ENCODE measurements at regions not wholly inside any gene's neighbourhood (a gene's known extent, or its start where the extent isn't known, plus 50 kb on each side); places are given as distances from the start of the nearest gene placed in this dataset.
A peak's percentile ranks its signal among the peaks of the same experiment; 100 is the strongest.
"Not testable (repeated sequence)": the region's sequence is repeated elsewhere in the genome, so short reads cannot be mapped to it uniquely, and the experiment has no call there.

DNA sequence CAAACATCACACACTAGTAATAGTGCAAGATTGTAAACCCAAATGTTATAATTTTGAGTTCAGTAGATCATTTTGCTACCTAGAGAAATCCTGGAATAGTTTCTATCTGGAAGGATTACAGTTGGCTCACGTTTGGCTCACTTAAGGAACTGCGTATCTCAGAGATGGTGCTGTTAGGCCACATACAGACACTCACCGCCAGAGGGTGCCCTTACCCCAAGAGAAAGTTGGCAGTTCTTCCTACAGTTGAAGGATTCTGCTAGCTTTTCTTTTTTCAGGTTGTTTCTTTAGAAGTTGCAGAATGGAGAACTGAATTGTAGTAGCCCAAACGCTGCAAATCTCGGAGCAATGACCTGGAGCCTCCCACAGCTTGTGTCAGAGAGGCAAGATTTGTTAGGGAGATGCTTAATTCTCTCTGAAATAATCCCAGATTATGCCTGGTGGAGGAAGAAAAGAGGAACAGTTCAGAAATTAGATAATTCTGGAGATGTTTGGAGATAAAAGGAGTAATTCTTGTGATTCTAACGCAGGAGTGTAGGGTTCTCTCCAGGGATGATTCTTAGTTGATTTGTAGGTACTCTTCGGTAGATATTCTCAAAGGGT is 87.9 kb upstream of the PAPPA2 start:
- Histone ChIP-seq H3K27me3 (ENCODE audit: low read depth) (no peaks in the 10 kb centered on the region), H3K27ac (replicated peaks) (no peak overlapping the region), H3K4me3 (no peak overlapping the region), H3K4me1 (peaks cover 3% of the 10 kb centered on the region), H3K36me3 (no peaks in the 10 kb centered on the region), H3K9me3 (replicated peaks) (no peaks in the 10 kb centered on the region)
- TF ChIP-seq, protein P1, sequence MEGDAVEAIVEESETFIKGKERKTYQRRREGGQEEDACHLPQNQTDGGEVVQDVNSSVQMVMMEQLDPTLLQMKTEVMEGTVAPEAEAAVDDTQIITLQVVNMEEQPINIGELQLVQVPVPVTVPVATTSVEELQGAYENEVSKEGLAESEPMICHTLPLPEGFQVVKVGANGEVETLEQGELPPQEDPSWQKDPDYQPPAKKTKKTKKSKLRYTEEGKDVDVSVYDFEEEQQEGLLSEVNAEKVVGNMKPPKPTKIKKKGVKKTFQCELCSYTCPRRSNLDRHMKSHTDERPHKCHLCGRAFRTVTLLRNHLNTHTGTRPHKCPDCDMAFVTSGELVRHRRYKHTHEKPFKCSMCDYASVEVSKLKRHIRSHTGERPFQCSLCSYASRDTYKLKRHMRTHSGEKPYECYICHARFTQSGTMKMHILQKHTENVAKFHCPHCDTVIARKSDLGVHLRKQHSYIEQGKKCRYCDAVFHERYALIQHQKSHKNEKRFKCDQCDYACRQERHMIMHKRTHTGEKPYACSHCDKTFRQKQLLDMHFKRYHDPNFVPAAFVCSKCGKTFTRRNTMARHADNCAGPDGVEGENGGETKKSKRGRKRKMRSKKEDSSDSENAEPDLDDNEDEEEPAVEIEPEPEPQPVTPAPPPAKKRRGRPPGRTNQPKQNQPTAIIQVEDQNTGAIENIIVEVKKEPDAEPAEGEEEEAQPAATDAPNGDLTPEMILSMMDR (IDR thresholded peaks at IDR 0.05; ENCODE audit: borderline replicate concordance), result peak; percentile 86
- DNase-seq, result peak; percentile 70
- intact Hi-C loops (cut with micrococcal nuclease), result loop anchor here (5.0 kb wide), 1 partner anchor 467 kb away; no protein-coding TSS in a partner anchor

DNA sequence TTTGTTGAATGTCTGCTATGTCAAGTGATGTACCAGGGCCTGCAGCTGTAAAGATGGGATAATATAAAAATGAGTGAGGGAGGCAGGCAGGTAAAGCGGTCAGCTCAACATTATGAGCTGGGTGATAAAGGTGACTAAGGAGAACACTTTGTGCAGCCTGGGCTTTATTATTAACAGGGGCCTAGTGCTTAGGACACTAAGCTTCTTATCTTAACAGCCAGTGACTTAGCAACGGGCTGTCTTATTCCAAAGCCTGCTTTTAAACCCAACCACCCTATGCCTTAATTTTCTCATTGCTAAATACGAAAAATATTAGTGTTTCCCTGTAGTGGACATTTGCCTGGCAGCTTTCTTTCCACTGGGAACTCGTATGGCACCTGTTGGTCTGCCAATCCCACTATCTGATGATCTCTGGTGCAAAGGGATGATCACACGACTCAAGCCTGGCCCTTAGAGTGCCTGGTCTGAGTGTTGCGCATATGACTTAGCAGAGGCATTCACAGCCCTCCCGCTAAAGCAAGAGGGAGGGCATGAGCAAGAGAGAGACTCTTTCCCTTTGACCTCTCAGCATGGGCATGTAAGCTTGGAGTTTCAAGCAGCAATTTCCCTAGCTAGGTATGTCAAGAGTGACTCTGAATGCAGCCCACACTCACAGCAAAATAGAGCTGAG is 98.6 kb upstream of the PAPPA2 start:
- no peaks in the 10 kb centered on the region for H3K36me3 ChIP-seq
- intact Hi-C loops (cut with micrococcal nuclease), result no loop called here

DNA sequence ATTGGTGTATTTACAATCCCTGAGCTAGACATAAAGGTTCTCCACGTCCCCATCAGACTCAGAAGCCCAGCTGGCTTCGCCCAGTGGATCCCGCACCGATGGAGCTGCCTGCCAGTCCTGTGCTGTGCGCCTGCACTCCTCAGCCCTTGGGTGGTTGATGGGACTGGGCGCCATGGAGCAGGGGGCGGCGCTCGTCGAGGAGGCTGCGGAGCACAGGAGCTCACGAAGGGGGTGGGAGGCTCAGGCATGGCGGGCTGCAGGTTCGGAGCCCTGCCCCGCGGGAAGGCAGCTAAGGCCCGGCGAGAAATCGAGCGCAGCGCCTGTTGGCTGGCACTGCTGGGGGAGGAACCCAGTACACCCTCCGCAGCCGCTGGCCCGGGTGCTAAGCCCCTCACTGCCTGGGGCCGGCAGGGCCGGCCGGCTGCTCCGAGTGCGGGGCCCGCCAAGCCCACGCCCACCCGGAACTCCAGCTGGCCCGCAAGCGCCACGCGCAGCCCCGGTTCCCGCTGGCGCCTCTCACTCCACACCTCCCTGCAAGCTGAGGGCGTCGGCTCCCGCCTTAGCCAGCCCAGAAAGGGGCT is 113.8 kb upstream of the PAPPA2 start:
- H3K4me3 ChIP-seq; H3K4me1 ChIP-seq; intact Hi-C loops (cut with micrococcal nuclease); H3K36me3 ChIP-seq; DNase-seq; H3K27ac ChIP-seq (replicated peaks); H3K27me3 ChIP-seq (ENCODE audit: low read depth): not testable (repeated sequence)
- H3K9me3 ChIP-seq (replicated peaks), result peaks cover 45% of the 10 kb centered on the region

More for the DNA sequence above, 98.6 kb upstream of the PAPPA2 start:
- H3K27ac ChIP-seq (replicated peaks), result no peak overlapping the region
- TF ChIP-seq, protein P1 (IDR thresholded peaks at IDR 0.05; ENCODE audit: borderline replicate concordance), result no peak
- peaks cover 4% of the 10 kb centered on the region for H3K27me3 ChIP-seq (ENCODE audit: low read depth)
- H3K9me3 ChIP-seq (replicated peaks), result peaks cover 5% of the 10 kb centered on the region
- H3K4me3 ChIP-seq, result no peak overlapping the region
- H3K4me1 ChIP-seq, result no peaks in the 10 kb centered on the region
- no peak for DNase-seq

DNA sequence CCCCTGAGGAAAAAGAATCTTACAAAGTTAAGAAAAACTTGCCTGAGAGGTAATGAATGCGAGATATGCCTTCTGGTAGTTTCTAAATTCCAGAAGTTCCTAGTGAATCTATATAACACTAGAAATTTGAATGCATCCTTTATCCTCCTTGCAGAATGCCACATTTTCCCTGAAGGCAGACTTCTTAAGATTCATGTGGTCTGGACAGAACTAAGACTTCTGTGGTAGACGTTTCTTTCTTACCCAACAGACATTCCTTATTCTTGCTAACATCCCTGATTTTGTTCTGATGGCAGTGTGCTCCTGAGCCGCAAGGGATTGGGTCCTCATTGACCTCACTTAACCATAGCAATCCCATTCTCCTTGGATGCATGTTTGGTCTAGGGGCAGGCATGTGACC is 121.3 kb upstream of the PAPPA2 start:
- H3K27ac ChIP-seq (replicated peaks), result no peak overlapping the region
- H3K4me3 ChIP-seq, result no peak overlapping the region
- DNase-seq, result no peak
- H3K4me1 ChIP-seq, result no peaks in the 10 kb centered on the region
- H3K27me3 ChIP-seq (ENCODE audit: low read depth), result peaks cover 4% of the 10 kb centered on the region
- intact Hi-C loops (cut with micrococcal nuclease), result no loop called here
- peaks cover 23% of the 10 kb centered on the region for H3K9me3 ChIP-seq (replicated peaks)
- no peaks in the 10 kb centered on the region for H3K36me3 ChIP-seq
- TF ChIP-seq, protein P1 (IDR thresholded peaks at IDR 0.05; ENCODE audit: borderline replicate concordance), result no peak

DNA sequence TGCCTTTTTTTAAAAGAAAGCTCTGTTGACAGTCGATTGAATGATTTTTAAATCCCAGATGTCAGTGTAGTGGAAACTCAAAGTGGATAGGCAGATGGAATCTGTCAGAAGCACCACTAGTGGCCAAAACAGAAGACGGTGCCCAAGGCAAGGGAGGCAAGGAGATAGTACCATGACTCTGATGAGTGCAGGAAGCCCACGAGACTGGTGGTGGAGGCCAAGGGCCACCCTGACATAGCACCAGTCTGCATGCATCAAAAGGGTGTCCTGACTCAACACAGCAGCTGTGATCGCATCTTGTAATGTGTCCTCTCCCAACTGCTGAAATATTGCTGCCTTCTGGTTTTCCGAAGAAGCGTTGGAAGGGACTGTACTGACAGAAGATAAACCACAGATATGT is 124.1 kb upstream of the PAPPA2 start:
- no peaks in the 10 kb centered on the region for H3K36me3 ChIP-seq
- no peak overlapping the region for H3K4me3 ChIP-seq
- DNase-seq, result no peak
- H3K4me1 ChIP-seq, result no peaks in the 10 kb centered on the region
- no peak overlapping the region for H3K27ac ChIP-seq (replicated peaks)
- H3K27me3 ChIP-seq (ENCODE audit: low read depth), result peaks cover 4% of the 10 kb centered on the region
- peaks cover under 1% of the 10 kb centered on the region for H3K9me3 ChIP-seq (replicated peaks)
- TF ChIP-seq, protein P1 (IDR thresholded peaks at IDR 0.05; ENCODE audit: borderline replicate concordance), result no peak
- intact Hi-C loops (cut with micrococcal nuclease), result no loop called here

DNA sequence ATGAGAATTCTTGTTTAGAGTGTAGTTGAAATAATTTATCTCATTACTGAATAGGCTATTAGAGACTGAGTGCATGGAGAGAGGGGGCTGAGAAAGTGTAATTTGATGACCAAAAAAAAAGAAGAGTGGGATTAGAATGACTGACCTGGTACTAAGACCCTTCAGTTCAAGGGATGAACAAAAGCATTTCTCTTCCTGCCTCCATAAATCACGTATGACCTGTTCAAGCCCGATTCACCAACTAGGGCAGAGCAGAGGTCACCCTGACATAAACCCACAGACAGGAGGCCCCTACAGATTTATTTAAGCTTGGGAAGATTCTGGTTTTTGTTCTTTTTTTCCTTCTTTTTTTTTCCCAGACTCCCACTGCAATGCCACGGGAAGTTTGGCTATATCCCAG is 123.7 kb upstream of the COP1 start:
- H3K27me3 ChIP-seq (ENCODE audit: low read depth), result peaks cover 6% of the 10 kb centered on the region
- no peak for DNase-seq
- intact Hi-C loops (cut with micrococcal nuclease), result no loop called here

More for the DNA sequence above, 123.7 kb upstream of the COP1 start:
- no peak overlapping the region for H3K4me3 ChIP-seq
- TF ChIP-seq, protein P1 (IDR thresholded peaks at IDR 0.05; ENCODE audit: borderline replicate concordance), result no peak
- no peak overlapping the region for H3K27ac ChIP-seq (replicated peaks)
- H3K4me1 ChIP-seq, result no peaks in the 10 kb centered on the region
- no peaks in the 10 kb centered on the region for H3K9me3 ChIP-seq (replicated peaks)
- no peaks in the 10 kb centered on the region for H3K36me3 ChIP-seq

Data from left ventricle myocardium inferior (tissue), 1 donor.